ENCODE measurements at regions not wholly inside any gene's neighbourhood (a gene's known extent, or its start where the extent isn't known, plus 50 kb on each side); places are given as distances from the start of the nearest gene placed in this dataset.

GRCh38 chr21:15250384-15250783, 185.6 kb upstream of the NRIP1 start:
- POLR2A ChIA-PET = no interaction called here
- DNase-seq (ENCODE audit: low spot score) = no peak

GRCh38 chr21:15252431-15252830, 187.6 kb upstream of the NRIP1 start:
- no peaks in the 10 kb centered on the region for H3K4me1 ChIP-seq (ENCODE audit: insufficient read depth, low read length, poor library complexity, severe bottlenecking)
- no peak overlapping the region for H3K4me2 ChIP-seq (ENCODE audit: low read length)
- H3K4me3 ChIP-seq (ENCODE audit: low read depth, low read length, poor library complexity, severe bottlenecking) = no peak overlapping the region
- H3K9me2 ChIP-seq (ENCODE audit: insufficient read depth, low read length) = no peaks in the 10 kb centered on the region
- H3K9me3 ChIP-seq (ENCODE audit: low read length) = no peaks in the 10 kb centered on the region
- POLR2A ChIA-PET = interaction anchor here (0.8 kb wide), 1 partner anchor 9 kb away, joined by 3 read pairs; no protein-coding TSS in a partner anchor
- no peak overlapping the region for H2AFZ ChIP-seq (ENCODE audit: low read length)
- TF ChIP-seq EZH2phosphoT487 (IDR thresholded peaks at IDR 0.05; ENCODE audit: borderline replicate concordance, low read depth, low read length) = no peak
- TF ChIP-seq CTCF (conservative IDR thresholded peaks at IDR 0.05; ENCODE audit: low read length) = no peak
- intact Hi-C loops (cut with micrococcal nuclease; ENCODE audit: unreplicated experiment) = no loop called here
- no peaks in the 10 kb centered on the region for H4K20me1 ChIP-seq (ENCODE audit: insufficient read depth, low read length)
- no peaks in the 10 kb centered on the region for H3K36me3 ChIP-seq (ENCODE audit: insufficient read depth, low read length)
- CTCF ChIA-PET (ENCODE audit: unreplicated experiment) = no interaction called here
- H3K27ac ChIP-seq (ENCODE audit: low read depth, low read length, poor library complexity, severe bottlenecking) = no peak overlapping the region
- DNase-seq (ENCODE audit: low spot score) = no peak
- BruUV-seq (replicated peaks) = no TSS peak
- no peaks in the 10 kb centered on the region for H3K79me2 ChIP-seq (ENCODE audit: insufficient read depth, low read depth, low read length)

More at GRCh38 chr21:15250384-15250783, 185.6 kb upstream of the NRIP1 start:
- no peaks in the 10 kb centered on the region for H3K4me1 ChIP-seq (ENCODE audit: insufficient read depth, low read length, poor library complexity, severe bottlenecking)
- H3K79me2 ChIP-seq (ENCODE audit: insufficient read depth, low read depth, low read length) = no peaks in the 10 kb centered on the region
- CTCF ChIA-PET (ENCODE audit: unreplicated experiment) = no interaction called here
- no peak overlapping the region for H3K4me2 ChIP-seq (ENCODE audit: low read length)
- TF ChIP-seq CTCF (conservative IDR thresholded peaks at IDR 0.05; ENCODE audit: low read length) (no peak), EZH2phosphoT487 (IDR thresholded peaks at IDR 0.05; ENCODE audit: borderline replicate concordance, low read depth, low read length) (no peak)
- no peak overlapping the region for H2AFZ ChIP-seq (ENCODE audit: low read length)
- intact Hi-C loops (cut with micrococcal nuclease; ENCODE audit: unreplicated experiment) = no loop called here
- H3K27ac ChIP-seq (ENCODE audit: low read depth, low read length, poor library complexity, severe bottlenecking) = no peak overlapping the region
- no peak overlapping the region for H3K4me3 ChIP-seq (ENCODE audit: low read depth, low read length, poor library complexity, severe bottlenecking)
- no peaks in the 10 kb centered on the region for H4K20me1 ChIP-seq (ENCODE audit: insufficient read depth, low read length)
- no peaks in the 10 kb centered on the region for H3K36me3 ChIP-seq (ENCODE audit: insufficient read depth, low read length)
- H3K9me3 ChIP-seq (ENCODE audit: low read length) = no peaks in the 10 kb centered on the region
- H3K9me2 ChIP-seq (ENCODE audit: insufficient read depth, low read length) = no peaks in the 10 kb centered on the region
- no TSS peak for BruUV-seq (replicated peaks)

- no peak overlapping the region for H3K4me3 ChIP-seq (ENCODE audit: low read depth, low read length, poor library complexity, severe bottlenecking)
- H3K4me2 ChIP-seq (ENCODE audit: low read length) = no peak overlapping the region
- ChIA-PET POLR2A (no interaction called here), CTCF (ENCODE audit: unreplicated experiment) (no interaction called here)
- no peak for DNase-seq (ENCODE audit: low spot score)
- H3K36me3 ChIP-seq (ENCODE audit: insufficient read depth, low read length) = no peaks in the 10 kb centered on the region
- H4K20me1 ChIP-seq (ENCODE audit: insufficient read depth, low read length) = no peaks in the 10 kb centered on the region
- H3K9me3 ChIP-seq (ENCODE audit: low read length) = no peaks in the 10 kb centered on the region
- H3K27ac ChIP-seq (ENCODE audit: low read depth, low read length, poor library complexity, severe bottlenecking) = no peak overlapping the region
- no TSS peak for BruUV-seq (replicated peaks)
- TF ChIP-seq EZH2phosphoT487 (IDR thresholded peaks at IDR 0.05; ENCODE audit: borderline replicate concordance, low read depth, low read length) (no peak), CTCF (conservative IDR thresholded peaks at IDR 0.05; ENCODE audit: low read length) (no peak)
- intact Hi-C loops (cut with micrococcal nuclease; ENCODE audit: unreplicated experiment) = no loop called here
- no peaks in the 10 kb centered on the region for H3K79me2 ChIP-seq (ENCODE audit: insufficient read depth, low read depth, low read length)
- no peak overlapping the region for H2AFZ ChIP-seq (ENCODE audit: low read length)
- no peaks in the 10 kb centered on the region for H3K9me2 ChIP-seq (ENCODE audit: insufficient read depth, low read length)
- H3K4me1 ChIP-seq (ENCODE audit: insufficient read depth, low read length, poor library complexity, severe bottlenecking) = no peaks in the 10 kb centered on the region
Observed at GRCh38 chr21:15254111-15254510, 189.3 kb upstream of the NRIP1 start.

All from OCI-LY7 (cell line).